Gastrocnemius medialis (tissue), 4 donors: ENCODE measurements at regions not wholly inside any gene's neighbourhood (a gene's known extent, or its start where the extent isn't known, plus 50 kb on each side); places are given as distances from the start of the nearest gene placed in this dataset.

Source experiments
- ATAC-seq, 2 donors: fragments of 150-250 bp; one replicate each; pipeline ENCODE4 v1.9.1; 2016
- DNase-seq, 2 donors: peaks; one replicate each; pipeline ENCODE4 v3.0.0-alpha.2; 2019
- H3K27ac ChIP-seq, 4 donors: fragments of 200-600 bp; sonication (generic); 1 replicate in 1 of 4; 2 replicates in 3 of 4; pipeline ENCODE4 v1.5.1; 2016 to 2018; ENCODE audit warnings: mild to moderate bottlenecking in 2 of 4, moderate library complexity in 1 of 4
- H3K27me3 ChIP-seq, 3 donors: fragments of 200-600 bp; sonication (generic) in 2 of 3; 1 replicate in 1 of 3; 2 replicates in 2 of 3; pipeline versions ENCODE4 v1.5.1 to v1.6.0; 2016 to 2019; ENCODE audit warnings: mild to moderate bottlenecking in 1 of 3, moderate library complexity in 1 of 3
- H3K36me3 ChIP-seq, 2 donors: fragments of 200-600 bp; sonication (generic) in 1 of 2; one replicate each; pipeline ENCODE4 v1.5.1; 2017 to 2018
- H3K4me1 ChIP-seq, 2 donors: fragments of 200-600 bp; sonication (generic) in 1 of 2; one replicate each; pipeline ENCODE4 v1.5.1; 2016 to 2017; ENCODE audit warnings: mild to moderate bottlenecking in 2 of 2
- H3K4me3 ChIP-seq, 4 donors: fragments of 200-600 bp; sonication (generic) in 3 of 4; 1 replicate in 1 of 4; 2 replicates in 3 of 4; pipeline ENCODE4 v1.5.1; 2016 to 2019; ENCODE audit warnings: mild to moderate bottlenecking in 2 of 4
- H3K9me3 ChIP-seq, 3 donors: fragments of 200-600 bp; sonication (generic) in 2 of 3; 1 replicate in 1 of 3; 2 replicates in 2 of 3; pipeline ENCODE4 v1.5.1; 2016 to 2019
- CTCF ChIP-seq, 5 experiments: fragments of 450-650 bp in 3 of 5; fragments of 200-600 bp in 2 of 5; sonication (generic) in 2 of 5; IDR thresholded peaks in 4 of 5; conservative IDR thresholded peaks in 1 of 5; 1 replicate in 4 of 5; 2 replicates in 1 of 5; pipeline ENCODE4 v1.5.1; 2016 to 2019; ENCODE audit warnings: antibody characterized with exemption in 5 of 5, mild to moderate bottlenecking in 3 of 5, moderate library complexity in 3 of 5
- POLR2A ChIP-seq, 2 donors: fragments of 450-650 bp; IDR thresholded peaks; one replicate each; pipeline ENCODE4 v1.6.1; 2017; ENCODE audit warnings: antibody characterized with exemption in 2 of 2, mild to moderate bottlenecking in 2 of 2, moderate library complexity in 2 of 2
- in situ Hi-C, 4 donors: fragments of 200-750 bp; cut with MboI; loops; one replicate each; pipeline versions ENCODE4 v1.15.0 to v1.8.0; 2017; ENCODE audit warnings: low sequenced_read_pairs in 4 of 4
- intact Hi-C: fragments of 100-400 bp; cut with DNase I; formaldehyde crosslinking; loops from one replicate; pipeline ENCODE4 v1.15.1; 2023; ENCODE audit warnings: low total_unique reads

DNA sequence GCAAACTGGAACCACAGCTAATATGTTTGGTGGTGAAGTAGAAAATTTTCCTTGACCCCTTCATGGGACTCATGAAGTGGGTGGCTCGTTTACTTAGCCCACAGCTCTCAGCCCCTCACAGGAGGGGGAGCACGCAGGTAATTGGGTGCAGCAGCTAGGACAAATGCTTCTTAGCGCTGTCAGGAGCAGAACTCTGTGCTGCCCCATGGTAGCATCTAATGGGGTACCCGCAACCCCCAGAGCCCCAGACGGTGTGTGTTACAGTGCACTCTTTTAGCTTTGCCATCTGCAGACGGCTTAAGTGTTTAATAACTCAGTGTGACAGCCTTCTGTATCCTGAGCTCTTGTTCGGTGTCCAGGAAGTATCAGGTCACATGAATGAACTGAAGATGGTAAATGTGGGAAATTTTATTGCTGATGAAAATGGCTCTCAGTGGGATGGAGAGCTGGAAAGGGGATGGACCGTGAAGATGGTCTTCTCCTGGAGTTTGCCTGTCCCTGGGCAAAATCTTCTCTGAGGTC lies 189.6 kb upstream of the ZRANB2 start:
- H3K9me3 ChIP-seq: no peaks in the 10 kb centered on the region
- H3K4me3 ChIP-seq: no peak overlapping the region
- in situ Hi-C loops: no loop called here
- intact Hi-C loops: no loop called here
- H3K27ac ChIP-seq: no peak overlapping the region
- H3K4me1 ChIP-seq: no peaks in the 10 kb centered on the region
- H3K27me3 ChIP-seq: no peaks in the 10 kb centered on the region
- TF ChIP-seq POLR2A (IDR thresholded peaks at IDR 0.05): no peak
- TF ChIP-seq CTCF (IDR thresholded peaks at IDR 0.05 in 4 of 5, conservative IDR thresholded peaks at IDR 0.05 in 1 of 5): no peak
- no peaks in the 10 kb centered on the region for H3K36me3 ChIP-seq
- DNase-seq: no peak
- no peak for ATAC-seq

DNA sequence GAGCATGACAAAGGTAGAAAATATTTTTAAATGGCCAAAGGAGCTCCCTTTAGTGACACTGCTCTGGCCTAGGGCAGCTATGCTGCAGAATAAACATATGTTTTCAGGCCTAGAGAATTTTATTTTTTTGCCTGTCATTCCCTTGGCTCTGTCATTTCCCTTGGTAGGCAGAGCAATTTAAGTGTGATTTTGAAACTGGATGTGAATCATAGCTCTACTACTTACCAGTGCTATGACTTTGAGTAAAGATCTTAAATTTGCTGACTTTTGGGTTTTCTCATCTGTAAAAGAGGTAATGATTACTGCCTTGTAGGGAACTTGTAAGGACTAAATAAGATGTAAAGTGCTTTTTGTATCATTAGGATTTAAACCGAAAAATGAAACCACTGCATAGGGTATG lies 189.0 kb upstream of the ZRANB2 start:
- no peaks in the 10 kb centered on the region for H3K36me3 ChIP-seq
- H3K4me3 ChIP-seq: no peak overlapping the region
- ATAC-seq (no peak), DNase-seq (no peak)
- TF ChIP-seq POLR2A (IDR thresholded peaks at IDR 0.05) (no peak), CTCF (IDR thresholded peaks at IDR 0.05 in 4 of 5, conservative IDR thresholded peaks at IDR 0.05 in 1 of 5) (no peak)
- no peak overlapping the region for H3K27ac ChIP-seq
- in situ Hi-C loops (no loop called here), intact Hi-C loops (no loop called here)
- no peaks in the 10 kb centered on the region for H3K9me3 ChIP-seq
- H3K27me3 ChIP-seq: no peaks in the 10 kb centered on the region
- no peaks in the 10 kb centered on the region for H3K4me1 ChIP-seq

- Histone ChIP-seq H3K27ac (no peak overlapping the region), H3K4me3 (no peak overlapping the region), H3K4me1 (no peaks in the 10 kb centered on the region), H3K36me3 (no peaks in the 10 kb centered on the region), H3K27me3 (no peaks in the 10 kb centered on the region), H3K9me3 (no peaks in the 10 kb centered on the region)
- no peak for ATAC-seq
- DNase-seq: no peak
- intact Hi-C loops (no loop called here), in situ Hi-C loops (no loop called here)
- TF ChIP-seq POLR2A (IDR thresholded peaks at IDR 0.05) (no peak), CTCF (IDR thresholded peaks at IDR 0.05 in 4 of 5, conservative IDR thresholded peaks at IDR 0.05 in 1 of 5) (no peak)
Measured at GRCh38 chr1:71269179-71269578, 188.3 kb upstream of the ZRANB2 start.

GRCh38 chr1:71267220-71267619 lies 186.4 kb upstream of the ZRANB2 start:
- intact Hi-C loops (no loop called here), in situ Hi-C loops (no loop called here)
- Histone ChIP-seq H3K27me3 (no peaks in the 10 kb centered on the region), H3K4me1 (no peaks in the 10 kb centered on the region), H3K4me3 (no peak overlapping the region), H3K27ac (no peak overlapping the region), H3K36me3 (no peaks in the 10 kb centered on the region), H3K9me3 (no peaks in the 10 kb centered on the region)
- TF ChIP-seq POLR2A (IDR thresholded peaks at IDR 0.05): no peak
- no peak for TF ChIP-seq CTCF (IDR thresholded peaks at IDR 0.05 in 4 of 5, conservative IDR thresholded peaks at IDR 0.05 in 1 of 5)
- ATAC-seq: no peak
- DNase-seq: no peak

DNA sequence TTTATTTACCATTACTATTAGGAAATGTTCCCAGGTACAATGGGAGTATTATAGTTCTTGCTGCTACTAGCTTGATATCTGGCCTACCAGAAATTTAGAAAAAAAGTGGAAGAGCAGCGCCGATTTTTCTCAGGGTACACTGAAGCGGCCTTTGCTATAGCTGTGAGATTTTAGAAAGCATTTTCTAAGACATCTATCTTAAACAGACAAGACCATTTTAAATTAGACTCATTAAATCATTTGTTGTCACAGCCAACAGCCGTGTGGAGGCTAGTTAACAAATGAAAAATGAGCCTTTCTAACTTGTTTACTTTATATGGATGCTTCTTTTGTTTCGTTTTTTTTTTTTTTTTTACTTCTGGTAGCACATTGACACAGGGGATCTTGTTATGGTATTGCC lies 183.2 kb upstream of the ZRANB2 start:
- H3K27ac ChIP-seq: no peak overlapping the region
- no peaks in the 10 kb centered on the region for H3K4me1 ChIP-seq
- TF ChIP-seq POLR2A (IDR thresholded peaks at IDR 0.05) (no peak), CTCF (IDR thresholded peaks at IDR 0.05 in 4 of 5, conservative IDR thresholded peaks at IDR 0.05 in 1 of 5) (no peak)
- in situ Hi-C loops (no loop called here), intact Hi-C loops (no loop called here)
- H3K36me3 ChIP-seq: no peaks in the 10 kb centered on the region
- H3K27me3 ChIP-seq: no peaks in the 10 kb centered on the region
- ATAC-seq: no peak
- no peak for DNase-seq
- H3K4me3 ChIP-seq: no peak overlapping the region
- H3K9me3 ChIP-seq: no peaks in the 10 kb centered on the region
